GM19463 (cell line): ENCODE measurements at regions not wholly inside any gene's neighbourhood (a gene's known extent, or its start where the extent isn't known, plus 50 kb on each side); places are given as distances from the start of the nearest gene placed in this dataset.
"Not testable (repeated sequence)": the region's sequence is repeated elsewhere in the genome, so short reads cannot be mapped to it uniquely, and the experiment has no call there.

Experiments
- ATAC-seq: cut with Tn5 transposase; IDR thresholded peaks from one replicate; pipeline ENCODE4 v1.9.1; 2021; ENCODE audit warnings: mild to moderate bottlenecking, moderate library complexity; ENCODE audit not compliant: unreplicated experiment

GRCh38 chr6:26720663-26721218 lies 61.2 kb upstream of the ZNF322 start:
- not testable (repeated sequence) for ATAC-seq

DNA sequence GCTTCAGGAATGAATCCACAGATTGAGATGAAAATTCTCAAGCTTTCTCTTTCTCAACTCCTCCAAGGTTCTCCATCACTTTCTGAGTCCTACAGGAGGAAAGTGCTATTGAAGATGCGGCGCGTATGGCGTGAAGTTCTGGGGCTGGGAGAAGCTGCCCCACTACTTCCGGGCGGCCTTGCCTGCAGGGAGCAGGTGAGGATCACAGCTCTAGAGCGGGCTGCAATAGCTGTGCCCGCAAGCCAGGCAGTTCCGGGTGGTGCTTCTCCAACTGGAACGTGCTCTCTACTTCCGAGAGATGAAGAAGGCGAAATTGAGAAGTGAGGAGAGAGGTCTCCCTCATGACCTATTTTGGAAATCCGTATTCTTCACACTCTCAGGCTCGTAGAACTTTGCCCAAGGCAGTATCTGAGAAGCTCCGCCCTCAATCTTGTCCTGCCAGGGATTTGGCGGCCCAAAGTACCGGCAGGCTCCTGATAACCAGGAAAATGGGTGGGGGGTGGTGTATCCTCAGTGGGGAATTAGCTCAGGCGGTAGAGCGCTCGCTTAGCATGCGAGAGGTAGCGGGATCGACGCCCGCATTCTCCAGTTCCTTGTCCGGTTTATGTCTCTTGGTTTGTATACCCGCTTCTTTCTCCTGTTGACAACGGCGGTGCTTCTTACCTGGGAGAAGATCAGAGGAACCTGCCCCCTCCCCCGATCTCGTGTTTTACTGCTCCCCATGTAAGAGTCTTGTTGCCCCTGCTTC lies 70.6 kb upstream of the ZNF322 start:
- not testable (repeated sequence) for ATAC-seq

DNA sequence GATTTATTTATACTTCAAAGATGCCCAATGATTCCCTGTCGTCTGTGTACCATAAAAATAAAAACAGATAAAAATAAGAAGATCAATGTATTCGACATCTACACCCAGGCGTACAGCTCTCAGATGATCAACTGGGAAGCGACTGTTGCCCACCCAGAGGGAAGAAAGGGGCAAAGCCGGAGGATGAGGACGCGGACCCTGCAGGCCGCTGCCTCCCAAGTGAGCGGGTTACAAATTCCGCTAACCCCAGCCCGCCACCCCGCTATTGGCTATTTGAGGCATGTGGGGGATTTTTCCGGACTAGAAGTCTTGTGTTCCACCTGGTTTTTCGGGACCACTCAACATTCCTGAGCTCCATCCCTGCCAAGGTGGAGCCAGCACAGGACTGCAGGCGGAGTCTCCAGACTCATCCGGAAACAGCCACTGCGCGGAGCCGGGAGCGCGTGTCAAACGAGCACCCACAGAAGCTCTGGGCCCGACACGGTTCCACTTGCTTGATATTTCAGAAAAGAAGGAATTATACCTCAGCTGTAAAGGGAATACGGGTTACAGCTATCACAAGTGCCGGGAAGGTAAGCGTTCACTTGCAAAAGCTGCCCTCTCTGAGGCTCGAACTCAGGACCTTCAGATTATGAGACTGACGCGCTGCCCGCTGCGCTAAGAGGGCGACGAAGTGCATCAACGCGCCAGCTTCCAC lies 75.4 kb upstream of the ZNF322 start:
- not testable (repeated sequence) for ATAC-seq

DNA sequence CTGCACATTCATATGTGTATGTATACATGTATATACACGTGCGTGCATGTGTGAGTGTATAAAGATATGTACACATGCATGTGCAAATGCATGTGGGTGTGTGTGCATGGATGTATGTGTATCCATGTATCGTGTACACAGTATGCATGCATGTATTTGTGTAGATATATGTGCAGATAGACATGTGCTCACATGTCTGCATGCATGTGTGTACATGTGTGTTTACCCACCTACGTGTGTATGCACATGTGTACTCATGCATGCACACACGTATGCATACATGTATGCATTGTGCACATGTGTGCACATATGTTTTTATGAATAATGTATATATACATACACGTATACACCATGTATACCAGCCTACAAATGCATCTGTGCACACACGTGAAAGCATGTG lies 80.3 kb upstream of the ZNF322 start:
- ATAC-seq, result no peak

GRCh38 chr6:26743157-26743821 lies 83.7 kb upstream of the ZNF322 start:
- ATAC-seq, result no peak

DNA sequence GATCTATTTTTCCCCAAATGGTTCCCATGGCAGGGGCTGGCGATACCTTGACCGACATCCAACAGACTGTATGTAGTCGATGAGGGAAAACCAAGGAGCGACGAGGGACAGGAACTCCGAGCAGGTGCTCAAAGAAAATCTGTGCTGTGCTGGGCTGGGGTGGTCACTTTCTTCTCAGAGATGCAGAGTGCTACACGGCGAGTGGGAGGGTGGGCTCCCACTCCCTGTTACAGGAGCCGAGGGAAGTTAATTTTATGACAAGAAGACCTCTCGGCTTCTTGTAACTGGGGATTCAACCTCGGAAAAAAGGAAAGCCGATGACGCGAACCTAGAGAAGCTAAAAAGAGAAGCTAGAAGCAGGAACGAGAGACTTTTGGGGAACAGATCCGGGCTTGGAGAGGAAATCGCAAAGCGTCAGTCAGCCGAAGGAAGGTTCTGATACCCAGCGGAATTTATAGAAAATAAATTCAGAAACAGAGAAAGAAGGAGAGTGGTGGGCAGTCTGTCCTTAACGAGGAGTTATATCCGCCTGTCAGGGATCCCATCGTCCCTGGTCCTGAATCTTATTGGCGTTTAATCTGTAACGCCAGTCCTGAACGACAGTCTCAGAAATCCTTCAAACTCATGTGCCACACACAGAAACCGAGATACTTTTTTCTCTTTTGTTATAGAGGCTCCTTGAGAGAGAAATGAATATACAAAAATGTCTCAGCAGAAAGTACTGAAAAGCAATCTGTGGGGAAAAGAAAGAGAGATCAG lies 84.6 kb upstream of the ZNF322 start:
- no peak for ATAC-seq

GRCh38 chr6:26744837-26745282 lies 85.3 kb upstream of the ZNF322 start:
- ATAC-seq, result not testable (repeated sequence)

- ATAC-seq, result not testable (repeated sequence)
Measured at GRCh38 chr6:26745964-26746363, 86.4 kb upstream of the ZNF322 start.

DNA sequence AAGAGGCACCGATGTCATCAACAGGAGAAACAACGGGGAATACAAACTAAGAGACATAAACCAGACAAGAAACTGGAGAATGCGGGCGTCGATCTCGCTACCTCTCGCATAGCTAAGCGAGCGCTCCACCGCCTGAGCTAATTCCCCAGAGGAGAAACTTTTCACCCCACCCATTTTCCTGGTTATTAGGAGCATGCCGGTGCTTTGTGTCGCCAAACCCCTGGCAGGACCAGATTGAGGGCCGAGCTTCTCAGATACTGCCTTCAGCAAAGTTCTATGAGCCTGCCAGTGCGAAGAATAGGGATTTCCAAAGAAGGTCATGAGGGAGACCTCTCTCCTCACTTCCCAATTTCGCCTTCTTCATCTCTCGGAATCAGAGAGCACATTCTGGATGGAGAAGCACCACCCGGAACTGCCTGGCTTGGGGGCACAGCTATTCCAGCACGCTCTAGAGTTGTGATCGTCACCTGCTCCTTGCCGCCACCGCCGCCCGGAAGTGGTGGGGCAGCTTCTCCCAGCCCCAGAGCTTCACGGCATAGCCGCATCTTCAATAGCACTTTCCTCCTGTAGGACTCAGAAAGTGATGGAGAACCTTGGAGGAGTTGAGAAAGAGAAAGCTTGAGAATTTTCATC lies 89.7 kb upstream of the ZNF322 start:
- ATAC-seq, result not testable (repeated sequence)

DNA sequence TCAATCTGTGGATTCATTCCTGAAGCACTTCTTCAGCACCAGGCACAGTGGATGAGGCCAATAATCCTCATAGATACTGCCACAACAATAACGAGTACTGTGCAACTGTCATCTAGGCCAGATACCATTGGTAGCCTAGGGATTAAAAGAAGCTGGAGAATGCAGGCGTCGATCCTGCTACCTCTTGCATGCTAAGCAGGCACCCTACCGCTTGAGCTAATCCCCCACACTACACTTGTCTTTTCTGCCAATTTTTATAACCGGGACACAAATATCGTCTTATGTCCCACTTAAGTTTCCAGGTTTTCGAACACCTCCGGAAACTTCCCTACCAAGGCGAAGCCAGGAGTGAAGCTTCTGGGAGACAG lies 90.2 kb upstream of the ZNF322 start:
- not testable (repeated sequence) for ATAC-seq

DNA sequence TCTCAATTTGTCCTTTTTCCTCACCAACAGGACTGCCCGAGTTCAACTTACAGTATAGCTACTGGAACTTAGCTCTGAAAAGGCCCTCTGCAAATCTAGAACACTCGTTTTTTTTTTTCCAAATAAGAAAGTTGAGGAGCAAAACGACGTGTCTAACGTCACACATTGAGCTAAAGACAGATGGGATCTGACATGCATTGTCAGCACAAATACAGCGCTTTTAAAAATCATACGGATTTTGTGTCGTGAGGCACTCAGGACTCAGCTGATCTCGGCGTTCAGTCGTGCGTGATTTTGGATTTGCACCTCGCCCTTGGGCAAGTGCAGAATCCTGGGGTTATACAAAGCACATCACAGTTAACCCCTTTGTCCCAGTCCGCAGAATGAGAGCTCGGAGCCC lies 94.7 kb upstream of the ZNF322 start:
- no peak for ATAC-seq

DNA sequence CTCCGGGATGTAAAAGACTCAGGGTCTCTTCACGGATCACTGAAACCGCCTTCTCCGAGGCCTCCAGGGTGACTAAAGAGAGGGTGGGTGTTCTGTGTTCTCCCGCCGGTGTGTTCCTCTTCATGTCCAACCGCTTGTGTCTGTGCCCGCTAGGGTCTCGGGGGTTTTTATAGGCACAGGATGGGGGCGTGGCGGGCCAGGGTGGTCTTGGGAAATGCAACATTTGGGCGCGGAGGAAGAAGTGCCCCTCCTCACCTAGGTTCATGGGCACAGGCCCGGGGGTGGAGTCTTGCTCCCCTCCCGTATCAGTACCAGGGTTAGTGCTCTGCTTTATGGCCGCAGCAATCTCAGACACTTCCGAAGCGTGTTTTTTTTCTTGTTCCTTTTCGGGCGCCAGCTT lies 95.3 kb upstream of the ZNF322 start:
- not testable (repeated sequence) for ATAC-seq

DNA sequence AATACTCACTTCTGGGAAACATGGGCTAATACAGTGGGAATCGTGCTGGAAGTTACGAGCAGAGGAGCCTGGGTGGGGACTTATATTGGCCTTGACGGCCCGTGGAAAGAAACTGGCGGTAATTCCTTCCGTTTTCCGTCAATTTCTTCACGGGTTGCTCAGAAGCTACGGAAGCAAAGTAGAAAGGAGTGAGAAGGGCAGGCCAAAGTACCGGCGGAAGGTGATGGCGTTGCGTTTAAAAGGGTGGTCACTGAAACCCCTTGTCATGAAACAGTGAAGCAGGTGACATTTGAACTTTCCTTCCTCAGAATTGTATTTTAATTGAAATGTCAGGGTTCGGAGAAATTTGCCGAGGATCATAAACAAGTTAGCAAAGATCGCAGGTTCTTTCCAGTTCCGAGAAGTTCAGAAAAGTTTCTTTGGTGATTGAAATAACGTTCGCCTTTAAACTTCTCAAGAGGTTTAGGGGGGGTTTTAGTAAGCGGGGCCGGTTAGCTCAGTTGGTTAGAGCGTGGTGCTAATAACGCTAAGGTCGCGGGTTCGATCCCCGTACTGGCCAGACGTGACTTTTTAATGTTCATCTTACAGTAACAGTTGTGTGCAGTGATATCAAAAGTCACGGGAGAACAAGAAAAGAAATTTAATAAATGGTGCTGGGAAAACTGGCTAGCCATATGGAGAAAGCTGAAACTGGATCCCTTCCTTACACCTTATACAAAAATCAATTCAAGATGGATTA lies 96.7 kb upstream of the ZNF322 start:
- not testable (repeated sequence) for ATAC-seq

- not testable (repeated sequence) for ATAC-seq
Measured at GRCh38 chr6:26766203-26766902, 106.8 kb upstream of the ZNF322 start.

DNA sequence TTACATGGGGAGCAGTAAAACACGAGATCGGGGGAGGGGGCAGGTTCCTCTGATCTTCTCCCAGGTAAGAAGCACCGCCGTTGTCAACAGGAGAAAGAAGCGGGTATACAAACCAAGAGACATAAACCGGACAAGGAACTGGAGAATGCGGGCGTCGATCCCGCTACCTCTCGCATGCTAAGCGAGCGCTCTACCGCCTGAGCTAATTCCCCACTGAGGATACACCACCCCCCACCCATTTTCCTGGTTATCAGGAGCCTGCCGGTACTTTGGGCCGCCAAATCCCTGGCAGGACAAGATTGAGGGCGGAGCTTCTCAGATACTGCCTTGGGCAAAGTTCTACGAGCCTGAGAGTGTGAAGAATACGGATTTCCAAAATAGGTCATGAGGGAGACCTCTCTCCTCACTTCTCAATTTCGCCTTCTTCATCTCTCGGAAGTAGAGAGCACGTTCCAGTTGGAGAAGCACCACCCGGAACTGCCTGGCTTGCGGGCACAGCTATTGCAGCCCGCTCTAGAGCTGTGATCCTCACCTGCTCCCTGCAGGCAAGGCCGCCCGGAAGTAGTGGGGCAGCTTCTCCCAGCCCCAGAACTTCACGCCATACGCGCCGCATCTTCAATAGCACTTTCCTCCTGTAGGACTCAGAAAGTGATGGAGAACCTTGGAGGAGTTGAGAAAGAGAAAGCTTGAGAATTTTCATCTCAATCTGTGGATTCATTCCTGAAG lies 111.6 kb upstream of the ZNF322 start:
- not testable (repeated sequence) for ATAC-seq

DNA sequence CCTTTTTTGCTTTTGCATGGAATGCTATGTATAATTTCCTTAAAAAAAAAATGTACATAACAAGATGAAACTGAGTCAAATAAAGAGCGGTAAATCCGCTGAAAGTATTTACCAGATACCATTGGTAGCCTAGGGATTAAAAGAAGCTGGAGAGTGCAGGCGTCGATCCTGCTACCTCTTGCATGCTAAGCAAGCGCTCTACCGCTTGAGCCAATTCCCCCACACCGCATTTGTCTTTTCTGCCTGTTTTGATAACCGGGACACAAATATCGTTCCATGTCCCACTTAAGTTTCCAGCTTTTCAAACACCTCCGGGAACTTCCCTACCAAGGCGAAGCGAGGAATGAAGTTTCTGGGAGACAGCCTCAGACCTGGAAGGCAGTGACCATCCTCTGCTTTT lies 113.9 kb upstream of the ZNF322 start:
- ATAC-seq, result not testable (repeated sequence)

DNA sequence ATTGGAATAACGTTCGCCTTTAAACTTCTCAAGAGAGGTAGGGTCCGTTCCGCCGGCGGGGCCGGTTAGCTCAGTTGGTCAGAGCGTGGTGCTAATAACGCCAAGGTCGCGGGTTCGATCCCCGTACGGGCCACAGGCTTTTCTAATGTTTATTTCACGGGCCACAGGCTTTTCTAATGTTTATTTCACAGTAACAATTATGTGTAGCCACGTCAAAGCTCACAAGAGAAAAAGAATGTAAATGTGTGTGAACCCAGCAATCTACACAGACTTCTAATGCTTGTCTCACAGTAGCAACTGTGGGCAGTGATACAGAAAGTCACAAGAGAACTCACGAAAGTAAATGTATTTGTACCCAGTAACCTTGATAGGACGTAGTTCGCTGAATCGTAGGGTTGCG lies 121.0 kb upstream of the ZNF322 start:
- not testable (repeated sequence) for ATAC-seq
